ENCODE measurements at regions not wholly inside any gene's neighbourhood (a gene's known extent, or its start where the extent isn't known, plus 50 kb on each side); places are given as distances from the start of the nearest gene placed in this dataset.

- no peak for TF ChIP-seq SREBF1 (IDR thresholded peaks at IDR 0.05; ENCODE audit: low read length)
Observed at GRCh38 chr21:38056481-38056880, 140.2 kb upstream of the KCNJ6 start (continued).

DNA sequence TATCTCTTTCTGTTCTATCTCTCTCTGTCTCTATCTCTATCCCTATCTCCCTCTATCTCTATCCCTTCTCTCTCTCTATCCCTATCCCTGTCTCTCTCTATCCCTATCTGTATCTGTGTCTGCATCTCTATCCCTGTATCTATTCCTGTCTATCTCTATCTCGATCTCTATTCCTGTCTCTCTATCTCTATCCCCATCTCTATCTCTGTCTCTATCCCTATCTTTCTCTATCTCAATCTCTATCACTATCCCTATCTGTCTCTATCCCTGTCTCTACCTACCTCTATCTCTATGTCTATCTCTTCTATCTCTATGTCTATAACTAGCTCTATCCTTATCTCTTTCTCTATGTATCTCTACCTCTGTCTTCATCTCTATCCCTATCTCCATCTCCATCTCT lies 141.4 kb upstream of the KCNJ6 start:
- Histone ChIP-seq H3K4me3 (no peak overlapping the region), H3K4me2 (ENCODE audit: control insufficient read depth, insufficient read depth) (no peak overlapping the region), H3K36me3 (ENCODE audit: control insufficient read depth in 2 of 2, insufficient read depth in 2 of 2, low read length in 1 of 2) (no peaks in the 10 kb centered on the region), H2AFZ (ENCODE audit: control insufficient read depth, low read depth, low read length) (no peak overlapping the region), H3K27me3 (replicated peaks in 1 of 2; ENCODE audit: control insufficient read depth in 2 of 2, insufficient read depth in 2 of 2, low read length in 1 of 2) (no peaks in the 10 kb centered on the region), H3K27ac (ENCODE audit: control insufficient read depth, insufficient read depth) (no peak overlapping the region), H3K79me2 (ENCODE audit: control insufficient read depth, insufficient read depth, low read length) (no peaks in the 10 kb centered on the region), H3K9me3 (replicated peaks; ENCODE audit: control insufficient read depth, insufficient read depth, low read length) (no peaks in the 10 kb centered on the region), H3K4me1 (ENCODE audit: control insufficient read depth, insufficient read depth, low read length) (no peaks in the 10 kb centered on the region), H4K20me1 (ENCODE audit: control insufficient read depth, insufficient read depth) (no peaks in the 10 kb centered on the region), H3K9ac (ENCODE audit: control insufficient read depth, insufficient read depth, low read length) (no peak overlapping the region)
- no TSS peak for BruUV-seq (replicated peaks)
- CTCF ChIA-PET: no interaction called here
- intact Hi-C loops (cut with micrococcal nuclease; ENCODE audit: unreplicated experiment): no loop called here
- in situ Hi-C loops (cut with MboI): no loop called here
- POLR2A ChIA-PET: no interaction called here
- SMC1A ChIA-PET (ENCODE audit: uncharacterized antibody, unreplicated experiment): no interaction called here
- ATAC-seq: no peak
- TF ChIP-seq RB1 (IDR thresholded peaks at IDR 0.05; ENCODE audit: borderline replicate concordance): no peak
- TF ChIP-seq, protein P1, sequence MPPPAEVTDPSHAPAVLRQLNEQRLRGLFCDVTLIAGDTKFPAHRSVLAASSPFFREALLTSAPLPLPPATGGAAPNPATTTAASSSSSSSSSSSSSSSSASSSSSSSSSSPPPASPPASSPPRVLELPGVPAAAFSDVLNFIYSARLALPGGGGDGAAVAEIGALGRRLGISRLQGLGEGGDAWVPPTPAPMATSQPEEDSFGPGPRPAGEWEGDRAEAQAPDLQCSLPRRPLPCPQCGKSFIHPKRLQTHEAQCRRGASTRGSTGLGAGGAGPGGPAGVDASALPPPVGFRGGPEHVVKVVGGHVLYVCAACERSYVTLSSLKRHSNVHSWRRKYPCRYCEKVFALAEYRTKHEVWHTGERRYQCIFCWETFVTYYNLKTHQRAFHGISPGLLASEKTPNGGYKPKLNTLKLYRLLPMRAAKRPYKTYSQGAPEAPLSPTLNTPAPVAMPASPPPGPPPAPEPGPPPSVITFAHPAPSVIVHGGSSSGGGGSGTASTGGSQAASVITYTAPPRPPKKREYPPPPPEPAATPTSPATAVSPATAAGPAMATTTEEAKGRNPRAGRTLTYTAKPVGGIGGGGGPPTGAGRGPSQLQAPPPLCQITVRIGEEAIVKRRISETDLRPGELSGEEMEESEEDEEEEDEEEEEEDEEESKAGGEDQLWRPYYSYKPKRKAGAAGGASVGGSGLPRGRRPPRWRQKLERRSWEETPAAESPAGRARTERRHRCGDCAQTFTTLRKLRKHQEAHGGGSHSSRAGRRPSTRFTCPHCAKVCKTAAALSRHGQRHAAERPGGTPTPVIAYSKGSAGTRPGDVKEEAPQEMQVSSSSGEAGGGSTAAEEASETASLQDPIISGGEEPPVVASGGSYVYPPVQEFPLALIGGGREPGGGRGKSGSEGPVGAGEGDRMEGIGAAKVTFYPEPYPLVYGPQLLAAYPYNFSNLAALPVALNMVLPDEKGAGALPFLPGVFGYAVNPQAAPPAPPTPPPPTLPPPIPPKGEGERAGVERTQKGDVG (CRISPR knock-in tag; IDR thresholded peaks at IDR 0.05): no peak
- 0% methylated on average over 1 of the region's 1 CpG for whole genome bisulfite sequencing (ENCODE audit: insufficient coverage, insufficient replicate concordance, low lambda C conversion rate, missing lambda C conversion rate)
- no peak for FAIRE-seq
- RAD21 ChIA-PET (ENCODE audit: unreplicated experiment): no interaction called here
- no peak for DNase-seq (ENCODE audit: low read depth, low spot score)

DNA sequence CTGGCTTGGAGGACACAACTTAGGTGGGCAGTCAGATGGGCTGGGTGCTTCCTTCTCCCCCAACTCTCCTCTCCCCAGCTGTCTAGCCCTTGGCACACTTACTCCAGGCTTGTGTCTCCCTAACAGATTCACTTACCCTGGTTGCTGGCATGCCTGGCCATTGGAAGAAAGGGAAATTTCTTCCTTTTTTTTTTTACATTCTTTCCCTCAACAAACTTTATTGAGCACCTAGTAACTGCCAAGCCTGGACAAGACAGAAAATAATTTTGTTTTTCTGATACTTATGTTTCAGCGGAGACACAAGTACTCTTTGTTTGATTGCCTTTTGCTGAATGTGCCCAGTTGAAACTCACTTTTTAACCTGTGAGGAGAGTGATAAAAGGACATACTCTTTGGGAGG lies 144.3 kb upstream of the KCNJ6 start:
- in situ Hi-C loops (cut with MboI): no loop called here
- Histone ChIP-seq H3K9me3 (replicated peaks; ENCODE audit: control insufficient read depth, insufficient read depth, low read length) (no peaks in the 10 kb centered on the region), H3K27me3 (replicated peaks in 1 of 2; ENCODE audit: control insufficient read depth in 2 of 2, insufficient read depth in 2 of 2, low read length in 1 of 2) (no peaks in the 10 kb centered on the region), H3K4me2 (ENCODE audit: control insufficient read depth, insufficient read depth) (no peak overlapping the region), H3K4me3 (no peak overlapping the region), H3K36me3 (ENCODE audit: control insufficient read depth in 2 of 2, insufficient read depth in 2 of 2, low read length in 1 of 2) (no peaks in the 10 kb centered on the region), H4K20me1 (ENCODE audit: control insufficient read depth, insufficient read depth) (no peaks in the 10 kb centered on the region), H3K9ac (ENCODE audit: control insufficient read depth, insufficient read depth, low read length) (no peak overlapping the region), H3K79me2 (ENCODE audit: control insufficient read depth, insufficient read depth, low read length) (no peaks in the 10 kb centered on the region), H3K27ac (ENCODE audit: control insufficient read depth, insufficient read depth) (no peak overlapping the region), H2AFZ (ENCODE audit: control insufficient read depth, low read depth, low read length) (no peak overlapping the region), H3K4me1 (ENCODE audit: control insufficient read depth, insufficient read depth, low read length) (no peaks in the 10 kb centered on the region)
- intact Hi-C loops (cut with micrococcal nuclease; ENCODE audit: unreplicated experiment): no loop called here
- DNase-seq (ENCODE audit: low read depth, low spot score) (no peak), ATAC-seq (no peak), FAIRE-seq (no peak)
- no TSS peak for BruUV-seq (replicated peaks)
- ChIA-PET RAD21 (ENCODE audit: unreplicated experiment) (no interaction called here), CTCF (interaction anchor here (0.5 kb wide), 1 partner anchor 316 kb away, joined by 3 read pairs; no protein-coding TSS in a partner anchor), POLR2A (no interaction called here), SMC1A (ENCODE audit: uncharacterized antibody, unreplicated experiment) (interaction anchor here (0.6 kb wide), 1 partner anchor 7 kb away, joined by 3 read pairs; no protein-coding TSS in a partner anchor)
- 95% methylated on average over 1 of the region's 1 CpG for WGBS (ENCODE audit: insufficient coverage, insufficient replicate concordance, low lambda C conversion rate, missing lambda C conversion rate)
- TF ChIP-seq E2F8 (IDR thresholded peaks at IDR 0.05; ENCODE audit: low read depth, partially characterized antibody): no peak
- TF ChIP-seq ZNF24 (IDR thresholded peaks at IDR 0.05): no peak
- no peak for TF ChIP-seq EP300 (IDR thresholded peaks at IDR 0.05; ENCODE audit: borderline replicate concordance in 1 of 2, control insufficient read depth in 1 of 2, low read depth in 2 of 2, low read length in 2 of 2)
- no peak for TF ChIP-seq NFYB (IDR thresholded peaks at IDR 0.05; ENCODE audit: insufficient read depth, low read depth, low read length)
- TF ChIP-seq CEBPB (IDR thresholded peaks at IDR 0.05; ENCODE audit: borderline replicate concordance in 1 of 2, low read depth in 2 of 2, low read length in 2 of 2): no peak
- no peak for TF ChIP-seq SMAD5 (IDR thresholded peaks at IDR 0.05; ENCODE audit: low read depth)
- no peak for TF ChIP-seq ATF7 (IDR thresholded peaks at IDR 0.05; ENCODE audit: low read depth)
- TF ChIP-seq GATAD2B (conservative IDR thresholded peaks at IDR 0.05; ENCODE audit: low read depth): no peak
